Neural progenitor cell (in vitro differentiated cells): ENCODE measurements at regions not wholly inside any gene's neighbourhood (a gene's known extent, or its start where the extent isn't known, plus 50 kb on each side); places are given as distances from the start of the nearest gene placed in this dataset.

Experiments used
- DNase-seq: peaks from one replicate; pipeline ENCODE4 v3.0.0-alpha.2; 2016; ENCODE audit warnings: low spot score
- H2AFZ ChIP-seq: fragments of 200-600 bp; sonication (generic); replicated peaks from 2 replicates; pipeline ENCODE4 v1.6.1; 2016; ENCODE audit warnings: antibody characterized with exemption
- H3F3A ChIP-seq: fragments of 200-600 bp; sonication (generic); 2 replicates; pipeline ENCODE4 v1.6.1; 2016; ENCODE audit warnings: antibody characterized with exemption, low read depth
- H3K27ac ChIP-seq: fragments of 200-600 bp; sonication (generic); 2 replicates; pipeline ENCODE4 v1.5.1; 2016; ENCODE audit warnings: mild to moderate bottlenecking
- H3K27me3 ChIP-seq: fragments of 200-600 bp; sonication (generic); 2 replicates; pipeline ENCODE4 v1.6.1; 2016; ENCODE audit warnings: mild to moderate bottlenecking, moderate library complexity
- H3K36me3 ChIP-seq: fragments of 200-600 bp; sonication (generic); 2 replicates; pipeline ENCODE4 v1.5.1; 2016
- H3K4me1 ChIP-seq: fragments of 200-600 bp; sonication (generic); 2 replicates; pipeline ENCODE4 v1.6.1; 2016; ENCODE audit warnings: mixed run types
- H3K4me2 ChIP-seq: fragments of 200-600 bp; sonication (generic); 2 replicates; pipeline ENCODE4 v1.6.1; 2016
- H3K4me3 ChIP-seq: fragments of 200-600 bp; sonication (generic); 2 replicates; pipeline ENCODE4 v1.5.1; 2016
- H3K79me2 ChIP-seq: fragments of 200-600 bp; sonication (generic); 2 replicates; pipeline ENCODE4 v1.6.1; 2016; ENCODE audit warnings: low read depth
- H3K9ac ChIP-seq: fragments of 200-600 bp; sonication (generic); 2 replicates; pipeline ENCODE4 v1.6.1; 2016
- H3K9me3 ChIP-seq: fragments of 200-600 bp; sonication (generic); 2 replicates; pipeline ENCODE4 v1.5.1; 2016; ENCODE audit warnings: low read depth
- H4K20me1 ChIP-seq: fragments of 200-600 bp; sonication (generic); 2 replicates; pipeline ENCODE4 v1.6.1; 2016; ENCODE audit warnings: low read depth
- H3K27ac Mint-ChIP-seq: 3 replicates; pipeline ENCODE4 v1.8.0; 2021; ENCODE audit warnings: mixed read lengths
- H3K27me3 Mint-ChIP-seq: 2 replicates; pipeline ENCODE4 v1.8.0; 2022; ENCODE audit warnings: low read depth, mild to moderate bottlenecking, inconsistent platforms, moderate library complexity, mixed read lengths; ENCODE audit not compliant: insufficient read depth
- H3K36me3 Mint-ChIP-seq: 3 replicates; pipeline ENCODE4 v1.8.0; 2021; ENCODE audit warnings: mixed read lengths
- H3K4me1 Mint-ChIP-seq: 3 replicates; pipeline ENCODE4 v1.8.0; 2021; ENCODE audit warnings: mixed read lengths
- H3K4me3 Mint-ChIP-seq: 3 replicates; pipeline ENCODE4 v1.8.0; 2021; ENCODE audit warnings: mild to moderate bottlenecking, moderate library complexity, mixed read lengths
- H3K9me3 Mint-ChIP-seq: 3 replicates; pipeline ENCODE4 v1.8.0; 2020; ENCODE audit warnings: mixed read lengths
- CTCF ChIP-seq: fragments of 200-600 bp; sonication (generic); IDR thresholded peaks from 2 replicates; pipeline ENCODE4 v1.5.1; 2017; ENCODE audit warnings: antibody characterized with exemption, mild to moderate bottlenecking
- EZH2 ChIP-seq: fragments of 200-600 bp; sonication (generic); IDR thresholded peaks from 2 replicates; pipeline ENCODE4 v1.6.1; 2017; ENCODE audit warnings: antibody characterized with exemption, mild to moderate bottlenecking, moderate library complexity
- EZH2phosphoT487 ChIP-seq: fragments of 200-600 bp; sonication (generic); IDR thresholded peaks from 2 replicates; pipeline ENCODE4 v1.6.1; 2017; ENCODE audit warnings: antibody characterized with exemption

GRCh38 chr2:65499216-65499615 lies 66.8 kb upstream of the SPRED2 start:
- H3K27me3 ChIP-seq = peaks cover 11% of the 10 kb centered on the region
- Mint-ChIP-seq H3K4me1 (peaks cover 3% of the 10 kb centered on the region), H3K27ac (no peak overlapping the region), H3K36me3 (no peaks in the 10 kb centered on the region), H3K9me3 (no peaks in the 10 kb centered on the region), H3K27me3 (peaks cover 3% of the 10 kb centered on the region), H3K4me3 (no peak overlapping the region)
- H3K4me2 ChIP-seq = no peak overlapping the region
- no peak overlapping the region for H3K27ac ChIP-seq
- H3K9ac ChIP-seq = no peak overlapping the region
- H3K36me3 ChIP-seq = no peaks in the 10 kb centered on the region
- no peak for TF ChIP-seq CTCF
- TF ChIP-seq EZH2phosphoT487 = no peak
- no peak for TF ChIP-seq EZH2
- H3F3A ChIP-seq = no peaks in the 10 kb centered on the region
- H4K20me1 ChIP-seq = no peaks in the 10 kb centered on the region
- H3K9me3 ChIP-seq = no peaks in the 10 kb centered on the region
- H3K79me2 ChIP-seq = no peaks in the 10 kb centered on the region
- no peak overlapping the region for H3K4me3 ChIP-seq
- H3K4me1 ChIP-seq = no peaks in the 10 kb centered on the region
- H2AFZ ChIP-seq = no peak overlapping the region
- no peak for DNase-seq

GRCh38 chr2:65498396-65498795 lies 66.0 kb upstream of the SPRED2 start:
- no peak overlapping the region for H3K4me3 Mint-ChIP-seq
- no peaks in the 10 kb centered on the region for H4K20me1 ChIP-seq
- no peaks in the 10 kb centered on the region for H3K9me3 ChIP-seq
- no peak overlapping the region for H3K27ac Mint-ChIP-seq
- H3K36me3 Mint-ChIP-seq = no peaks in the 10 kb centered on the region
- peaks cover 16% of the 10 kb centered on the region for H3K27me3 ChIP-seq
- no peaks in the 10 kb centered on the region for H3K79me2 ChIP-seq
- no peaks in the 10 kb centered on the region for H3K27me3 Mint-ChIP-seq
- no peak overlapping the region for H3K27ac ChIP-seq
- H3K9me3 Mint-ChIP-seq = no peaks in the 10 kb centered on the region
- H2AFZ ChIP-seq = no peak overlapping the region
- H3K9ac ChIP-seq = no peak overlapping the region
- no peak for TF ChIP-seq EZH2
- H3K4me3 ChIP-seq = no peak overlapping the region
- H3K4me1 Mint-ChIP-seq = peaks cover under 1% of the 10 kb centered on the region
- no peak for DNase-seq
- H3K4me2 ChIP-seq = no peak overlapping the region
- H3K36me3 ChIP-seq = no peaks in the 10 kb centered on the region
- H3F3A ChIP-seq = no peaks in the 10 kb centered on the region
- no peaks in the 10 kb centered on the region for H3K4me1 ChIP-seq

GRCh38 chr2:65495251-65495877 lies 63.0 kb upstream of the SPRED2 start:
- no peaks in the 10 kb centered on the region for H3K36me3 ChIP-seq
- H3K4me1 ChIP-seq = no peaks in the 10 kb centered on the region
- H3K4me1 Mint-ChIP-seq = no peaks in the 10 kb centered on the region
- H3K27ac Mint-ChIP-seq = no peak overlapping the region
- H3K27ac ChIP-seq = no peak overlapping the region
- DNase-seq = no peak
- no peaks in the 10 kb centered on the region for H3K9me3 ChIP-seq
- H3K4me2 ChIP-seq = no peak overlapping the region
- H3K4me3 ChIP-seq = no peak overlapping the region
- H3K9ac ChIP-seq = no peak overlapping the region
- H3K9me3 Mint-ChIP-seq = no peaks in the 10 kb centered on the region
- no peak overlapping the region for H2AFZ ChIP-seq
- H3F3A ChIP-seq = no peaks in the 10 kb centered on the region
- H3K27me3 Mint-ChIP-seq = no peaks in the 10 kb centered on the region
- no peak overlapping the region for H3K4me3 Mint-ChIP-seq
- no peaks in the 10 kb centered on the region for H3K79me2 ChIP-seq
- TF ChIP-seq EZH2phosphoT487 = no peak
- H3K27me3 ChIP-seq = peaks cover 18% of the 10 kb centered on the region
- H4K20me1 ChIP-seq = no peaks in the 10 kb centered on the region
- H3K36me3 Mint-ChIP-seq = no peaks in the 10 kb centered on the region

GRCh38 chr2:65494078-65494477 lies 61.7 kb upstream of the SPRED2 start:
- H3K27ac Mint-ChIP-seq = no peak overlapping the region
- peaks cover 5% of the 10 kb centered on the region for H3K9me3 Mint-ChIP-seq
- no peak overlapping the region for H3K4me3 ChIP-seq
- H3K36me3 ChIP-seq = no peaks in the 10 kb centered on the region
- H3K4me1 Mint-ChIP-seq = no peaks in the 10 kb centered on the region
- no peak overlapping the region for H3K4me3 Mint-ChIP-seq
- peaks cover 5% of the 10 kb centered on the region for H3K4me1 ChIP-seq
- no peak overlapping the region for H3K27ac ChIP-seq
- peaks cover 18% of the 10 kb centered on the region for H3K27me3 ChIP-seq
- TF ChIP-seq EZH2phosphoT487 (no peak), CTCF (no peak), EZH2 (no peak)
- no peak overlapping the region for H2AFZ ChIP-seq
- no peak for DNase-seq
- no peaks in the 10 kb centered on the region for H3K79me2 ChIP-seq
- no peaks in the 10 kb centered on the region for H3K9me3 ChIP-seq
- H4K20me1 ChIP-seq = no peaks in the 10 kb centered on the region
- H3K27me3 Mint-ChIP-seq = no peaks in the 10 kb centered on the region
- no peaks in the 10 kb centered on the region for H3K36me3 Mint-ChIP-seq
- no peak overlapping the region for H3K4me2 ChIP-seq
- no peaks in the 10 kb centered on the region for H3F3A ChIP-seq
- H3K9ac ChIP-seq = no peak overlapping the region
